ENCODE measurements at regions not wholly inside any gene's neighbourhood (a gene's known extent, or its start where the extent isn't known, plus 50 kb on each side); places are given as distances from the start of the nearest gene placed in this dataset.
"Not testable (repeated sequence)": the region's sequence is repeated elsewhere in the genome, so short reads cannot be mapped to it uniquely, and the experiment has no call there.

DNA sequence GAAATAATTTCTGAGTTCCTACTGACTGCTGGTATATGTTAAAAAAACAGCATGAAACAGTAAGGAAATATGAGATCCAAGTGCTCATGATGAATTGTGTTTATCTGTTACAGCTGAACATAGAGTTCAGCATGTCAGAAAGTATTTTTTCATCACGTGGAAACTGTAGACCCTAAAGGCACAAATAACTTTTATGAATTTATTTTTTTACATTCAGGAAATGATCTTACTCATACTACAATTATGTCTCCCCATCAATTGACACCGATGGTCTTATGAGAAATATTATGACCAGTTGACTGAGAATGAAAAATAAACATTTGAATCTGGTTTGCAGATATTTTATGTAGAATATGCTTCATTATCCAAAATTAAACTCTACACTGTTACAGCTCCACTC, 283.1 kb upstream of the SPANXN4 start:
- DNase-seq (ENCODE audit: low read depth in 4 of 4, low spot score in 3 of 4), result no peak

- no peak for DNase-seq (ENCODE audit: low read depth in 4 of 4, low spot score in 3 of 4)
Observed at GRCh38 chrX:142733327-142733726, 292.4 kb upstream of the SPANXN4 start.

DNA sequence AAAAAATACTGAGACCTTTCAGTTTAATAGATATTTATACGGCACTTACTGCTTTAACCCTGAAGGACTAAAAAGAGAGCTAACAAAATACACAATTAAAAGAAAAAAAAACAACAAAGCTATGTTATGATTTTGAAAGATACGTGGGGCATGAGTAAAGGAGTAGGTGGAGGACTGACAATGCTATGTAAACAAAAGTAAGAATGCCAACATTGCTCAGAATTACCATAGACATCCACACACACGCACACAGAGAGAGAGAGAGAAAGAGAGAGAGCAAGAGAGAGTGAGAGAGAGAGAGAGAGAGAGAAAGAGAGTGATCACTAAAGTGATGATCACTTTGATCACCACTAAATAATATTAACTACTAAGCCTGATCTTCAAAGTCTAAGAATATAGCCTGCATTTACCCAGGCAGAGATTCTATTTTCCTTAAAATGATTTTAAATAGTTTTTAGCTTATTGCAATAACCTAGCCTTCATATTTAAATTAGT, 313.9 kb upstream of the SPANXN4 start:
- no peak for DNase-seq (ENCODE audit: low read depth in 4 of 4, low spot score in 3 of 4)

GRCh38 chrX:142702749-142703148, 323.0 kb upstream of the SPANXN4 start:
- DNase-seq (ENCODE audit: low read depth in 4 of 4, low spot score in 3 of 4), result no peak

DNA sequence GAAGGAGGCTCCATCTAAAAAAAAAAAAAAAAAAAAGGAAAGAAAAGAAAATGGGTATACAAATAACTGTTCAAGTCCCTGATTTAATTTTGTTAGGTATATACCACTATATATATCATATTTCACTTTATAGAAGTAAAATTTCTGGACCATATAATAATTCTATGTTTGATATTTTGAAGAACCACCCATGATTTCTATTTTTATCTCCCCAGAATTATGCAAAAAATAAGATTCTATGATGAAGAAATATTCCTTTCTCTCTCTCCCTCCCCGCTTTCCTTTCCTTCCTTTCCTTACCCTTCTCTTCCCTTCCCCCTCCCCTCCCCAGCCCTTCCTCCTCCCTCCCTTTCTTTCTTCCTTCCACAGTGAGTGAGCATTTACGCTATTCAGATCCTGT, 337.5 kb upstream of the SPANXN4 start:
- DNase-seq (ENCODE audit: low read depth in 4 of 4, low spot score in 3 of 4), result no peak

DNA sequence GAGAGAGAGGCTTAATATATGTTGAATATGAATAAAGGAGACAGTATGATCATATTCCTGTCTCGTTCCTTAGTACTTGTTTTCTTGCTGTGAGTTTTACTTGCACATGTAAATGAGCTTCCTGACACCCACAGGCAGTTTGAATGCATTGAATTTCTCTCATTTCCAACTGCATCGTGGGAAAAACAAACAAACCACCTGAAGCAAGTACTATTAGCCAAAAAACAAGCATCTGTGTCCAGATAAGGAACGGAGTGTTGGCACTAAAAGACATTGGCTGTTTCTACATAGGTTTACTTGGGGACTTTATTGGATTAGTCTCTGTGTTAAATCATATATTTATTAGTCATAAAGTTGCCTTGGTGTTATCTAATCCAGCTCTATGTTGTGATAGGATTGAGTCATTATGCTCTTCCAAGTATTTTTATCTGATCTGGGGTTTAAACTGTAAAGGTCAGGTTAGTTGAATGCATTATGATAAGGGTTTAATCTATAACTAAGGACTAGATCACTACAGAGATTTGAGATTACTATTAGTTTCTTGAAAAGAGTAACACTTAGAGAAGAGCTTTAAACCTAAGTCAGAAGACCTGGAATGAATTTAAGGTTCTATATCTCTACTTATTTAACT, 339.0 kb upstream of the SPANXN4 start:
- no peak for DNase-seq (ENCODE audit: low read depth in 4 of 4, low spot score in 3 of 4)

GRCh38 chrX:142686206-142686605, 339.5 kb upstream of the SPANXN4 start:
- no peak for DNase-seq (ENCODE audit: low read depth in 4 of 4, low spot score in 3 of 4)

GRCh38 chrX:142680038-142680437, 345.7 kb upstream of the SPANXN4 start:
- DNase-seq (ENCODE audit: low read depth in 4 of 4, low spot score in 3 of 4), result no peak

DNA sequence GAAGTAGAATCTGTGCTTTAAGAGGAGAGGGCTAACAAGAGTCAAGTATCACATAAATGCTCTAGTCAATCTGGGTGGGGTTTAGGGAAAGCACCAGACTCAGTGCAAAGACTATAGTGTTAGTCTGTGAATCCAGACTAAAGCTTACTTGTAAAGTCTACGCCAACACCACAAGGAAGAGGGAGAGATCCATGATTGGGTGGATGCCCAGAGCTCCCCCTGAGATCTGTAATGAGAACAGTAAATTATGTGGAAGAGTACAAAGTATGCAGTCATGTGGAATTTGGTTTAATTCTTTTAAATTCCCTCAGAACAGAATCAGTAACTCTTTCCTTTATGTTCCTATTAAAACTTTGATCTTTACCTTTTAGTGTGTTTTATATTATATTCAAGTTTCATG, 354.7 kb upstream of the SPANXN4 start:
- no peak for DNase-seq (ENCODE audit: low read depth in 4 of 4, low spot score in 3 of 4)

- no peak for DNase-seq (ENCODE audit: low read depth in 4 of 4, low spot score in 3 of 4)
Observed at GRCh38 chrX:142663330-142664095, 362.2 kb upstream of the SPANXN4 start.

- no peak for DNase-seq (ENCODE audit: low read depth in 4 of 4, low spot score in 3 of 4)
Observed at GRCh38 chrX:142661696-142662095, 364.0 kb upstream of the SPANXN4 start.

GRCh38 chrX:142655507-142655906, 370.2 kb upstream of the SPANXN4 start:
- no peak for DNase-seq (ENCODE audit: low read depth in 4 of 4, low spot score in 3 of 4)

- DNase-seq (ENCODE audit: low read depth in 4 of 4, low spot score in 3 of 4), result no peak
Observed at GRCh38 chrX:142637206-142637605, 388.5 kb upstream of the SPANXN4 start.

DNA sequence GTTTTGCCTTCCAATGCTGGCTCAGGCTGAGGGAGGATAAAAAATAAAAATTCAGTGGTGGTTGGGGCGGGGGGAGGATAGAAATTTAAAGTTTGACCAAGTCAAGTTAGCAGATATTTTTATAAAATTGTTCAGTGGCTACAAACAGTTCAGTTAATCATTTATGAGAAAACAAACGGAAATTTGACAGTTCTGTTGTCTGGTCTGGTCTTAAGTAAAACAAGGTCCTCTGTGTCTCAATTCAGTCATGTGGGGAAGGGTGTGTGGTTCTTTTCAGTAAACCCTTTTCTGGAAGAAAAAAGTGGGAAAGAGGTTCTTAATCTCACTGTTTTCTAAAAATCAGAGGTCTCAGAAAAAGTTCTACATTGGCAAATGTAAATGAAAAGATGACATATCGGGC, 409.1 kb upstream of the SPANXN4 start:
- DNase-seq (ENCODE audit: low read depth in 4 of 4, low spot score in 3 of 4), result no peak

DNA sequence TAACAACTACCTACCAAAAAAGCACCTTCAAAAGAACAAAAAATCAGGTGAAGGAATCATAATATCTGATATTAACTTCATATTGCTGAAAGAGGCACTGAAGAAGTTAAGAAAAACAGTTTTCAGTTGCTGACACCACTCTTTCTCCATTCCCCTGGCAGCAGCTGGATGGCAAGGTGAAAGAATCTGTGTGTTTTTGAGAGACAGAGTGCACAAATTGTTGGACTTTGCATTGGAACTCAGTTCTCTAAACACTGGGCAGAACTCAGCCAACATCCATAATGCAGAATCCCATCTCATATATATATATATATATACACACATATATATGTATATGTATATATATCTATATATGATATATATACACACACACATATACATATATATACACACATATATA, 408.3 kb upstream of the MAGEC2 start:
- no peak for DNase-seq (ENCODE audit: low read depth in 4 of 4, low spot score in 3 of 4)

DNA sequence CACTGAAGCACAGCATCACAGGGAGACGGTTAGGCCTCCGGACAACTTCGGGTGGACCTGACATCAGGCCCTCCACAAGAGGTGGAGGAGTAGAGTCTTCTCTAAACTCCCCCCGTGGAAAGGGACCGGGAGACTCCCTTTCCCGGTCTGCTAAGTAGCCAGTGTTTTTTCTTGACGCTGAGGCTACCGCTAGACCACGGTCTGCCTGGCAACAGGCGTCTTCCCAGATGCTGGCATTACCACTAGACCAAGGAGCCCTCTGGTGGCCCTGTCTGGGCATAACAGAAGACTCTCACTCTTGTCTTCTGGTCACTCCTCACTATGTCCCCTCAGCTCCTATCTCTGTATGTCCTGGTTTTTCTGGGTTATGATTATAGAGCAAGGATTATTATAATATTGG, 401.5 kb upstream of the MAGEC2 start:
- not testable (repeated sequence) for DNase-seq (ENCODE audit: low read depth in 4 of 4, low spot score in 3 of 4)

DNA sequence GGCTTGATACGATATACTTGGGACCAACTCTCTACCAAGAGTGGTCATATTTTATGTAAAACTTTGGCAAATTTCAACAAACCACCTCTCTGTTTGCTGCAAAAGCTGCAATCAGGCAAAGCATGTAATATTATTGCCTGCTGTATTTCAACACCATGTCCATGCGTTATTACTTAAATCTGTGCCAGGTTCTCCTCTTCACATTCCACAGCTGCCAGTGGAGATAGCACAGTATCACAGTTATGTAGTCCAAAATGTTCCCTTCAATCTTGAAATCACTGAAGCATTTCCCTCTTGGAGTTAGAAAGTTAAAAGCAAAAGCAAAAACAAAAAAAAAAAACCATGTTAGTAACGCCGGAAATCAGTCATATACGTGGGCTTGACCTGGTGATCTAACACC, 396.7 kb upstream of the MAGEC2 start:
- DNase-seq (ENCODE audit: low read depth in 4 of 4, low spot score in 3 of 4), result no peak

DNA sequence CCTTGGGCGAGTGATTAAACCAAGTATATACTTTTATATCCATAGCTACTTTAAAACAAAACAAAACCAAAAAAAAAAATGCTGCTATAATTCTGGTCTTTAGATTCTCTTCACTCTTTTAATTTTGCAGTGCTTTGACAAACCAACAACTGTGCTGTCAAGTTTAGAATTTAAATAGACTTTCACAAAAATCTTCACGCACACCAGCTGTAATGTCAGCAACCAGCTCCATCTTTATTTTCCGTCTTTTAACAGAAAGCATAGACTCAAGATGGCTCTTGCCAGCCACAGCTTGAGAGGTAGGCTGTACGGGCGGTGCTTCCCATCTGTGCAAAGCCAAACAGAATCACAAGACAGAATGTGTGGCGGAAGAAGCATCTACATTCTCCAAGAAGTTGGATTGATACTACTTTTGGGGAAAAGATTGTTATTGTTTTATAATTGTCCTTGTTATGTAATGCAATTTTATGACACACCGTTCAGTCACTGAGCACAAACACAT, 388.3 kb upstream of the MAGEC2 start:
- no peak for DNase-seq (ENCODE audit: low read depth in 4 of 4, low spot score in 3 of 4)

GRCh38 chrX:142576615-142577014, 371.5 kb upstream of the MAGEC2 start:
- no peak for DNase-seq (ENCODE audit: low read depth in 4 of 4, low spot score in 3 of 4)

GRCh38 chrX:142549923-142550322, 344.8 kb upstream of the MAGEC2 start:
- DNase-seq (ENCODE audit: low read depth in 4 of 4, low spot score in 3 of 4), result no peak

GRCh38 chrX:142505839-142506238, 300.7 kb upstream of the MAGEC2 start:
- DNase-seq (ENCODE audit: low read depth in 4 of 4, low spot score in 3 of 4), result no peak

GRCh38 chrX:142503967-142504643, 299.0 kb upstream of the MAGEC2 start:
- DNase-seq (ENCODE audit: low read depth in 4 of 4, low spot score in 3 of 4), result no peak
